Iris pigment epithelial cell (primary cell): ENCODE measurements at regions not wholly inside any gene's neighbourhood (a gene's known extent, or its start where the extent isn't known, plus 50 kb on each side); places are given as distances from the start of the nearest gene placed in this dataset.

ENCODE experiments used
- DNase-seq: peaks from one replicate; pipeline ENCODE4 v3.0.0-alpha.2; 2011; ENCODE audit warnings: low read depth

DNA sequence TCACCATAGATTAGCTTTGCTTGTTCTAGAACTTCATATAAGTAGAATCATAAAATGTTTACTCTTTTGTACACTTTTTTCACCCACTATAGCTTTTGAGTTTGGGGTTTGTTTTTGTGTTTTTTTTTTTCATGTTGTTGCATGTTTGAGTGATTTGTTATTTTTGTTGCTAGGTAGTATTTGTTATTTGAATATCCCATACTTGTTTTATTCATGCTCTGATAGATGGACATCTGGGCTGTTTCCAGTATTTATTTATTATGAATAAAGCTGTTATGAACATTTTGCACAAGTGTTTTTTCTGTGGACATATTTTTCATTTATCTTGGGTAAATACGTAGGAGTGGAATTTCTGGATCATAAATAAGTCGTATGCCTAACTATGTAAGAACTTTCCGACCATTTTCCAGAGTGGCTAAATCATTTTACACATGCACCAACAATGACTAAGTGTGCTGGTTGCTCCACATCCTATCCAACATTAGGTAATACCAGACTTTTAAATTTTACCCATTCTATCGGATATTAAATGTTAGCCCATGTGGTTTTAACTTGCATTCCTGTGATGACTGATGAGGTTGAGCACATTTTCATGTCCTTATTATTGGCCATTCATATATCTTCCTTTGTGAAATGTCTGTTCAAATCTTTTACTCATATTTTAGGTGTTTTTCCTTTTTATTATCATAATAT lies 69.1 kb upstream of the NR4A3 start:
- peak; percentile 95 for DNase-seq

- DNase-seq, result peak; percentile 29
These were observed 68.2 kb upstream of the NR4A3 start for GRCh38 chr9:99753436-99753835.

- no peak for DNase-seq
These were observed 61.3 kb upstream of the NR4A3 start for GRCh38 chr9:99760421-99760820.

DNA sequence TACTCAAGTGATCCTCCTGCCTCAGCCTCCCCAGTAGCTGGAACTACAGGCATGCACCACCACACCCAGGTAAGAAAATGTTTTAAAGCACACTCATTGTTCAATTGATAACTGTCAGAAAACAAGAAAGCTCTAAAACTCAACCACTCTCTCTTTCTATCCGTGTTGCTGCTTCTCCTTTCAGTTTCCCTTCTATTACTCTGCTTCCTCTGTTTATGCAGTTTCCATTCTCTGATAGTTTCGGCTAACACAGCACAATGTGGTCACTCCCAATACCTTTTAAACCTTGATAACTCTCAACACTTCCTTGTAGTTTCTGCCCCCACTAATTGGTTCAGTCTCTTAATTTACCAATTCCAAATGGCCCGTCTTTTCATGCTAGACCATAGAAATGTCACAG lies 59.2 kb upstream of the NR4A3 start:
- no peak for DNase-seq
